ENCODE measurements at regions not wholly inside any gene's neighbourhood (a gene's known extent, or its start where the extent isn't known, plus 50 kb on each side); places are given as distances from the start of the nearest gene placed in this dataset.

DNA sequence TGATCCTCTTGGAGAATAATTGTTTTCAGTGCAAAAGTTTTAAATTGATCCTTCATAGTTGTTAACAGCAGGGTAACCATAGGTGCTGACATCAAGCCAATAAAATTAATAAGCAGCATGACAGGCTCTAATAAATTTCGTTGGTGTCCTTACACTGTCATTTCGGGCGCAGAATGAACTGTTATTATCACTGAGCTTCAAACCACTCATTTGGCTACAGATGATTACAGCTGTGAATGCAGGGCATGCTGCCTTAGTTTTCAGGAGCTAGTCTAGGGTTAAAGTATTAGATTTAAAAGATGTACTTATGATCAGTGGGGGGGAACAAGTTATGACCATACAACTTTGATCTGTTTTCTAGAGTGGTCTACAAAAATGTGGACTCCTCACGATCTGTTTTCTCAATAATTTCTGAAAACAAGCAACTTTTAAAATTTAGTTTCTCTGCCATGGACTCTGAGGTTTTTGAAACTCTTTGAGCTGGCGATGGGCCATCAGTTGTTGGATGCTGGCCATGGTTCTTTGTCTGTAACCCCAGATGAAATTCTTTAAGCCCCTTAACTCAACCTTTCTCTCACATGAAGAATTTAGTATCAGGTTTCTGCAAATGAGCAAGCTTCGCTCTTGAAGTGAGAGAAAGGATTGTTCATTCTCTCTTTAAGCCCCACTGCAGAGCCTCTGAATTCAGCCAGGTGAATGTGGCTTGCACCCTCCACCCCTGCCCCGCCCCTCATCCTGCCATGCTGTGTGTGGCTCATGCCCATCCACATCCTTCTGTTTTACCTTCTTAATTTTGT, 99.1 kb upstream of the MTHFD1L start:
- H3K4me3 ChIP-seq (ENCODE audit: low read depth in 1 of 2, low read length in 2 of 2): no peak overlapping the region
- no peak overlapping the region for H3K27ac ChIP-seq (ENCODE audit: low read length)
- no peak for ATAC-seq (ENCODE audit: insufficient read depth, low read depth)
- H3K36me3 ChIP-seq (ENCODE audit: insufficient read depth, low read length): no peaks in the 10 kb centered on the region
- peaks cover 6% of the 10 kb centered on the region for H3K27me3 ChIP-seq (ENCODE audit: insufficient read depth, low read length, poor library complexity)
- H3K4me1 ChIP-seq (ENCODE audit: insufficient read depth, low read length): no peaks in the 10 kb centered on the region
- no peaks in the 10 kb centered on the region for H3K79me2 ChIP-seq (ENCODE audit: insufficient read depth, low read length)
- H3K9me3 ChIP-seq (ENCODE audit: insufficient read depth, low read length, severe bottlenecking): no peaks in the 10 kb centered on the region
- H3K9ac ChIP-seq (ENCODE audit: low read depth, low read length): no peak overlapping the region
- no peak for DNase-seq
- no peak overlapping the region for H2AFZ ChIP-seq (ENCODE audit: low read depth, low read length)
- H3K4me2 ChIP-seq (ENCODE audit: insufficient read depth, low read length): no peak overlapping the region
- TF ChIP-seq EZH2 (IDR thresholded peaks at IDR 0.05; ENCODE audit: borderline replicate concordance, low read depth, low read length, severe bottlenecking): no peak
- TF ChIP-seq, protein P1, sequence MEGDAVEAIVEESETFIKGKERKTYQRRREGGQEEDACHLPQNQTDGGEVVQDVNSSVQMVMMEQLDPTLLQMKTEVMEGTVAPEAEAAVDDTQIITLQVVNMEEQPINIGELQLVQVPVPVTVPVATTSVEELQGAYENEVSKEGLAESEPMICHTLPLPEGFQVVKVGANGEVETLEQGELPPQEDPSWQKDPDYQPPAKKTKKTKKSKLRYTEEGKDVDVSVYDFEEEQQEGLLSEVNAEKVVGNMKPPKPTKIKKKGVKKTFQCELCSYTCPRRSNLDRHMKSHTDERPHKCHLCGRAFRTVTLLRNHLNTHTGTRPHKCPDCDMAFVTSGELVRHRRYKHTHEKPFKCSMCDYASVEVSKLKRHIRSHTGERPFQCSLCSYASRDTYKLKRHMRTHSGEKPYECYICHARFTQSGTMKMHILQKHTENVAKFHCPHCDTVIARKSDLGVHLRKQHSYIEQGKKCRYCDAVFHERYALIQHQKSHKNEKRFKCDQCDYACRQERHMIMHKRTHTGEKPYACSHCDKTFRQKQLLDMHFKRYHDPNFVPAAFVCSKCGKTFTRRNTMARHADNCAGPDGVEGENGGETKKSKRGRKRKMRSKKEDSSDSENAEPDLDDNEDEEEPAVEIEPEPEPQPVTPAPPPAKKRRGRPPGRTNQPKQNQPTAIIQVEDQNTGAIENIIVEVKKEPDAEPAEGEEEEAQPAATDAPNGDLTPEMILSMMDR (IDR thresholded peaks at IDR 0.05; ENCODE audit: borderline replicate concordance, extremely low read depth, low read length, poor library complexity, severe bottlenecking): no peak
- H4K20me1 ChIP-seq (ENCODE audit: insufficient read depth, low read length): no peaks in the 10 kb centered on the region

DNA sequence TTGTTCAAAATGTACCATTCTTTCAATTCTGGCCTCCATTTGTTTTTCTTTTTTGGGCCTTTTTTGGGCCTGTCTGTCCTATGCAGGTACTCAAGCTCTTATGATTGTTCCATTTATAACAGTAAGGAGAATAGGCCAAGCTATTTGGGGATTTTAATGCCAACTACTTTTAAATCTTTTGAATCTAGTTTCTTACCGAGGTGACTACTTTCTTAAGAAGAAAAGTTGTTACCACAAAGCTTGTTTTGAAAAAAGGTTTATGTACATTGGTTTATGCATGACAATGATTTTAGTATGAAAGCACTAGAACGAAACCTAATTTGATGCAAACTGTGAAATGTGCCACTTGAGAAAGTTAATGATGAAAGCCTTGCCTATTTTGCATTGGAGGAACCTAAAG, 98.3 kb upstream of the MTHFD1L start:
- DNase-seq (no peak), ATAC-seq (ENCODE audit: insufficient read depth, low read depth) (no peak)
- Histone ChIP-seq H3K4me2 (ENCODE audit: insufficient read depth, low read length) (no peak overlapping the region), H3K9ac (ENCODE audit: low read depth, low read length) (no peak overlapping the region), H3K79me2 (ENCODE audit: insufficient read depth, low read length) (no peaks in the 10 kb centered on the region), H3K9me3 (ENCODE audit: insufficient read depth, low read length, severe bottlenecking) (no peaks in the 10 kb centered on the region), H2AFZ (ENCODE audit: low read depth, low read length) (no peak overlapping the region), H3K27ac (ENCODE audit: low read length) (no peak overlapping the region), H3K36me3 (ENCODE audit: insufficient read depth, low read length) (no peaks in the 10 kb centered on the region), H3K4me1 (ENCODE audit: insufficient read depth, low read length) (no peaks in the 10 kb centered on the region), H3K4me3 (ENCODE audit: low read depth in 1 of 2, low read length in 2 of 2) (no peak overlapping the region), H4K20me1 (ENCODE audit: insufficient read depth, low read length) (no peaks in the 10 kb centered on the region), H3K27me3 (ENCODE audit: insufficient read depth, low read length, poor library complexity) (peaks cover 6% of the 10 kb centered on the region)
- TF ChIP-seq, protein P1 (IDR thresholded peaks at IDR 0.05; ENCODE audit: borderline replicate concordance, extremely low read depth, low read length, poor library complexity, severe bottlenecking): no peak
- TF ChIP-seq EZH2 (IDR thresholded peaks at IDR 0.05; ENCODE audit: borderline replicate concordance, low read depth, low read length, severe bottlenecking): no peak

DNA sequence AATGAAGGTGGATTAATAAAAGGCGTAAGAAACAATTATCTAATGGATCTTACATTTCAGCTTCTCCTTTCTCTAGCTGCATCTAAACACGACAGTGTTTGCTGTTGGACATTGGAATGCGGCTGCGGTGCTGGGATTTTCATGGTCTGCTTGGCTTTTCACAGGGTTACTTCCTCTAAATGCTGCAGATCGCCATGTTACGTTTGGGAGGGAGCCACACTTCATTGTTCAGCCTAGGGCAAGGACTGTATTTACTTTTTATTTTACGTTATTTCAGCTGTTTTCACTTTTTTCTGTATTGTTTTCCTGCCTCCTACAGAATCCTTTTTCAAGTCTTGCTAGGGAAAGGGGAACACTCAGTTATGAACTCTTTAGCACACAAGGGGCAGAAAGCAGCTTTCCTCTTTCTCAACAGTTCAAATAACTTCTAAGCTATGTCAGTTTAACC, 97.9 kb upstream of the MTHFD1L start:
- Histone ChIP-seq H3K4me2 (ENCODE audit: insufficient read depth, low read length) (no peak overlapping the region), H4K20me1 (ENCODE audit: insufficient read depth, low read length) (no peaks in the 10 kb centered on the region), H3K36me3 (ENCODE audit: insufficient read depth, low read length) (no peaks in the 10 kb centered on the region), H3K79me2 (ENCODE audit: insufficient read depth, low read length) (no peaks in the 10 kb centered on the region), H3K27me3 (ENCODE audit: insufficient read depth, low read length, poor library complexity) (peaks cover 6% of the 10 kb centered on the region), H3K4me3 (ENCODE audit: low read depth in 1 of 2, low read length in 2 of 2) (no peak overlapping the region), H3K9ac (ENCODE audit: low read depth, low read length) (no peak overlapping the region), H3K4me1 (ENCODE audit: insufficient read depth, low read length) (no peaks in the 10 kb centered on the region), H3K9me3 (ENCODE audit: insufficient read depth, low read length, severe bottlenecking) (no peaks in the 10 kb centered on the region), H2AFZ (ENCODE audit: low read depth, low read length) (no peak overlapping the region), H3K27ac (ENCODE audit: low read length) (no peak overlapping the region)
- TF ChIP-seq EZH2 (IDR thresholded peaks at IDR 0.05; ENCODE audit: borderline replicate concordance, low read depth, low read length, severe bottlenecking): no peak
- TF ChIP-seq, protein P1 (IDR thresholded peaks at IDR 0.05; ENCODE audit: borderline replicate concordance, extremely low read depth, low read length, poor library complexity, severe bottlenecking): no peak
- DNase-seq (no peak), ATAC-seq (ENCODE audit: insufficient read depth, low read depth) (no peak)

Data from DND-41 (cell line).